ENCODE measurements at regions not wholly inside any gene's neighbourhood (a gene's known extent, or its start where the extent isn't known, plus 50 kb on each side); places are given as distances from the start of the nearest gene placed in this dataset.
"Not testable (repeated sequence)": the region's sequence is repeated elsewhere in the genome, so short reads cannot be mapped to it uniquely, and the experiment has no call there.

GRCh38 chr14:97155814-97156213 lies 358.6 kb downstream of the VRK1 start:
- DNase-seq: no peak

GRCh38 chr14:97156705-97157104 lies 359.5 kb downstream of the VRK1 start:
- no peak for DNase-seq

GRCh38 chr14:97158102-97158501 lies 360.9 kb downstream of the VRK1 start:
- no peak for DNase-seq

- DNase-seq: no peak
Measured at GRCh38 chr14:97159124-97159523, 361.9 kb downstream of the VRK1 start.

- no peak for DNase-seq
Measured at GRCh38 chr14:97162621-97163020, 365.4 kb downstream of the VRK1 start.

- DNase-seq: no peak
Measured at GRCh38 chr14:97164021-97164420, 366.8 kb downstream of the VRK1 start.

- DNase-seq: no peak
Measured at GRCh38 chr14:97166497-97166896, 369.3 kb downstream of the VRK1 start.

- not testable (repeated sequence) for DNase-seq
Measured at GRCh38 chr14:97167577-97167976, 370.4 kb downstream of the VRK1 start.

GRCh38 chr14:97172644-97173043 lies 375.5 kb downstream of the VRK1 start:
- DNase-seq: no peak

- DNase-seq: peak; percentile 18 to 21
Measured at GRCh38 chr14:97177016-97177415, 379.8 kb downstream of the VRK1 start.

- no peak for DNase-seq
Measured at GRCh38 chr14:97177635-97178034, 380.5 kb downstream of the VRK1 start.

- DNase-seq: no peak
Measured at GRCh38 chr14:97178781-97179180, 381.6 kb downstream of the VRK1 start.

GRCh38 chr14:97179573-97179972 lies 382.4 kb downstream of the VRK1 start:
- DNase-seq: no peak

- DNase-seq: peak; percentile 4 to 8
Measured at GRCh38 chr14:97180304-97181200, 383.4 kb downstream of the VRK1 start.

- peak in 1 of 2 experiments; percentile 2 for DNase-seq
Measured at GRCh38 chr14:97185186-97185585, 388.0 kb downstream of the VRK1 start.

GRCh38 chr14:97187916-97188315 lies 390.7 kb downstream of the VRK1 start:
- no peak for DNase-seq

- DNase-seq: no peak
Measured at GRCh38 chr14:97196336-97196735, 399.2 kb downstream of the VRK1 start.

GRCh38 chr14:97198813-97199212 lies 401.6 kb downstream of the VRK1 start:
- DNase-seq: no peak

- no peak for DNase-seq
Measured at GRCh38 chr14:97200245-97200644, 403.1 kb downstream of the VRK1 start.

- no peak for DNase-seq
Measured at GRCh38 chr14:97206916-97207315, 409.7 kb downstream of the VRK1 start.

GRCh38 chr14:97210202-97210601 lies 413.0 kb downstream of the VRK1 start:
- DNase-seq: no peak

GRCh38 chr14:97212399-97212798 lies 415.2 kb downstream of the VRK1 start:
- DNase-seq: no peak

- DNase-seq: no peak
Measured at GRCh38 chr14:97213720-97214119, 416.5 kb downstream of the VRK1 start.

- no peak for DNase-seq
Measured at GRCh38 chr14:97215263-97215969, 418.2 kb downstream of the VRK1 start.

Measured in Kasumi-1 (cell line).